ENCODE measurements at regions not wholly inside any gene's neighbourhood (a gene's known extent, or its start where the extent isn't known, plus 50 kb on each side); places are given as distances from the start of the nearest gene placed in this dataset.

DNA sequence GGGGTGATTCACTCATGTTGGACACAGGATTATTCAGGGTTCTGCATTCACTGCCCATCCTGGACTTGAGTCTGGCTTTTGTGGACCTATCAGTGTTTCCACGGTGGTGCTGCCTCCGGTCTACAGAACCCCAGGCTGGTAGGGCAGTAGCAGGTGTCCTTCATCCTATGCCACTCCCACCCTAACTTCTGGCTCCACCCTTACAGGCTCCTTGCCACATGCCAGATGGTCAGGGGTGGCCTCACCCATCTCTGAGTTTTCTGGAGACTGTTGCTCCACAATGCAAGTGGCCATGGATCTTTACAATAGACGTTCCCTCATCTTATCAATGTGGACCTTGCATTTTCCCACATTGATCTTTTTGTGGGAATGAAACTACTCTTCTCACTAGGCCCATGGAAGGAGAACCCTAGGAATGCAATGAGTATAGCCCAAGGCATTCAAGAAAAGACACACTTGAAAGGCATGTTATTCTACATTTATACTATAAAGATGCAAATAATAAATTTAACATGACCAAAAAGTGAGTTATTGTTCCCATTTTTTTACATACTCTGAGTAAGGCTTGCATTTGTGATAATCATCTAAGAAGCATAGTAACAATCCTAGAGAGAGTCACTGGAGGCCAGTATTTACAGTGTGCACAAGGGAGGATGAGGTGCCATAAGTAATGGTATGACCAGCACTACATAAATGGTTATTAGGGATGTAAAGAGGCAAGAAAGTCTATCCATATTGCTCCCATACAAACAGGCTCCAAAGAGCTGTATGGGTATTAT, 57.4 kb upstream of the ADO start:
- Mint-ChIP-seq H3K9me3 (no peaks in the 10 kb centered on the region), H3K36me3 (no peaks in the 10 kb centered on the region), H3K27ac (no peak overlapping the region), H3K4me3 (no peak overlapping the region), H3K27me3 (no peaks in the 10 kb centered on the region), H3K4me1 (peaks cover 24% of the 10 kb centered on the region)
- DNase-seq (ENCODE audit: low spot score in 2 of 2): no peak
- ATAC-seq (ENCODE audit: low read depth): no peak

DNA sequence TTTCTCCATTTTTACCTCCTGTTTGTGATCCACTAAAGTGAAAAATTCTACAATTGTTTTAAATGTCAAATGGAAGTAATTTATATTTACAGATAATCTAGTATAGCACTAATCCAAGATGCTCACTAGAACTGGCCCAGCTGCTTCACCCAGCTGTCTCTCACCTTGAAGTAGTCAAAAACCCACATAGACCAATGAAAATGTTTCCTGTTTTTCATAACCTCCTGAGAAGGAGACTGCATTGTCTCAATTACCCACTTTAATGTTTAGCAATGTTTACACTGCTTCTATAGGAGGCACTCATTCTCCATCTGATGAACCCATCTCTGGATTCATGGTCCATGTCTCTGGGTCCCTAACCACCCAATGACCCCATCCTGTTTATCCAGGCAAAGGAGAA, 56.1 kb upstream of the ADO start:
- ATAC-seq (ENCODE audit: low read depth): no peak

GRCh38 chr10:62749093-62749683, 55.3 kb upstream of the ADO start:
- ATAC-seq (ENCODE audit: low read depth): peak; percentile 31
- no peak overlapping the region for H3K27ac Mint-ChIP-seq
- DNase-seq (ENCODE audit: low spot score in 2 of 2): no peak
- peaks cover 13% of the 10 kb centered on the region for H3K4me1 Mint-ChIP-seq
- peak overlapping the region; percentile 48 for H3K4me3 Mint-ChIP-seq
- H3K36me3 Mint-ChIP-seq: no peaks in the 10 kb centered on the region
- H3K9me3 Mint-ChIP-seq: no peaks in the 10 kb centered on the region
- H3K27me3 Mint-ChIP-seq: peaks cover 1% of the 10 kb centered on the region

More for the DNA sequence above, 56.1 kb upstream of the ADO start:
- Mint-ChIP-seq H3K4me3 (no peak overlapping the region), H3K27me3 (peaks cover 1% of the 10 kb centered on the region), H3K36me3 (no peaks in the 10 kb centered on the region), H3K27ac (no peak overlapping the region), H3K4me1 (peaks cover 13% of the 10 kb centered on the region), H3K9me3 (no peaks in the 10 kb centered on the region)
- no peak for DNase-seq (ENCODE audit: low spot score in 2 of 2)
